ENCODE measurements at regions not wholly inside any gene's neighbourhood (a gene's known extent, or its start where the extent isn't known, plus 50 kb on each side); places are given as distances from the start of the nearest gene placed in this dataset.

DNA sequence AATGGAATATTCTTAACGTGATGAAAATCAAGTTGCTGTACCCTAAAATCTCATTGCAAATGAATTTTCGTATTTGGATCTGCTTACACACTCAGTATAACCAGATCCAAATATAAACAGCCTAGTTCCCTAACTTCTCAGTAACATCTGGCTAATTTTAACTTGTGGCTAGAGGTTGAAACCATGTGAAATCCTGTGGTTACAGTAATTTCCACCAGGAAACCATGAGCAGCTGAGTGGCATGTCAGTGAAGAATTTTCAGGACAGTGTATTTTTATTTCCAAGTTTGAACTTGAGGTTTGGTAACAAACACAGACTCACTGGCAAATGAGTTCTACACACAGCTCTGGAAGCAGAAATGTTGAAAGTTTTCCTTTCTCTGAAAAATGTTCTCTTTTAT, 754.1 kb downstream of the NR2F2 start:
- intact Hi-C loops (cut with DNase I) = no loop called here
- no peak for DNase-seq

DNA sequence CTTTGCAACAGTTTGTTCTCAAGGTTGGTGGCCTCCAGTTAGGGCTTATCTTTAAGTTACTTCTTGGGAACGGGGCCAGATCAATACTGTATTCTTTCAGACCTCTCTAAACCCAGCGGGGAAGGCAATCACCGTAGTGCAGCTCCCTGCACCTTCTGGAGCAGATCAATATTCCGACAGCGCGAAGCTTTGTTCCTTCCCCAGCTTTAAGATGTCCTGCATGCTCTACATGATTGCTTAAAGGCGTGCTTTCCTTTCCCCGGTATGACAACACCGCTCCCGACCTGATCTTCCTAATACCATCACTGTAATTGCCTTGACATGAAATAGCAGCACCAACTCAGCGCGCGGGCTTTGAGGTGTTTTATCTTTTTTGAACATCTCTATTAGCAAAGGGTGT, 755.2 kb downstream of the NR2F2 start:
- DNase-seq = no peak
- intact Hi-C loops (cut with DNase I) = no loop called here

DNA sequence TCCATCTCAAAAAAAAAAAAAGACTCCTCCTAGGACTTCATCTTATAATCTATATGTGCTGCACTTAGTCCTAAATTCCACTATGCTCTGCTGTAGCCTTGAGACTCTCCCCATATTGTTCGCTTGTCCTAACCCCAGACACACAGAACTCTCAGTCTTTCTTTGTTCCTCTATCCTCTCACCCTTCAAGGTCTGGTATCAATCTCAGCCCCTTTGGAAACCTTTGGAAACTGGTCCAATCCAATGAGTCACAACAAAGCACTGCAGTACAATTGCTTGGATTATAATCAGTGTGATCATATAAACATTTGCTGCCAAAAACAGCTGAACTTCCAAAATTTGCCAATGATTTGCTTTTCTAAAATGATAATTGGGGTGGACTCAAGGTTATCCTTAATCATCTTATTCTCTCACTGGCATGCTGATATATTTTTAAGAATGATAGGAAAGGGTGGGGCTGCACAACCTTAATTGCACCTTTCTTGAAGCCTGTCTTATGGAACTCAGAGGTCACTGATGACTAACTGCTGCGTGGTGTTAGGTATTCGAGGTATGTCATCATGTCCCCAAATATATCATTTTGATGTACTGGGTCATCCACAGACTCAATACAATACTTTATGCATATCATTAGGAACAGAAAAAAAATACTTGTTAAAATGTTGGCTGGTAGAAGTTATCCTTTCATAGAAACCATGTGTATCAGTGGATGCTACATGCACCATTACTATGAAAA, 756.7 kb downstream of the NR2F2 start:
- intact Hi-C loops (cut with DNase I) = no loop called here
- DNase-seq = no peak

DNA sequence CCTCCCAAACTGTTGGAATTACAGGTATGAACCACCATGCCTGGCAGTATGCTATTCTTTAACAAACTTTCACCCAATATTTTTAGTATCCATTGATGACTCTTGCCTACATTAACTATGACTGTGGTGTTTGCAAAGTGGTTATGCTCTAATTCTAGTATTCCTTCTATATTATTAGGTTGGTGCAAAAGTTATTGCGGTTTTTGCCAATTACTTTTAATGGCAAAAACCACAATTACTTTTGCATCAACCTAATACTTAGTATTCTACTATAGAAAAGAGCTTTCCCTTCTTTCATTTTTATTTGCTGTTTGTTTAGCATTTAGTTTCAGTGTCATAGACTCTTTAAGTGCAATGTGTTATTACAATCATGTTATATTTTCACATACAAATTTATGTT, 760.6 kb downstream of the NR2F2 start:
- intact Hi-C loops (cut with DNase I) = no loop called here

DNA sequence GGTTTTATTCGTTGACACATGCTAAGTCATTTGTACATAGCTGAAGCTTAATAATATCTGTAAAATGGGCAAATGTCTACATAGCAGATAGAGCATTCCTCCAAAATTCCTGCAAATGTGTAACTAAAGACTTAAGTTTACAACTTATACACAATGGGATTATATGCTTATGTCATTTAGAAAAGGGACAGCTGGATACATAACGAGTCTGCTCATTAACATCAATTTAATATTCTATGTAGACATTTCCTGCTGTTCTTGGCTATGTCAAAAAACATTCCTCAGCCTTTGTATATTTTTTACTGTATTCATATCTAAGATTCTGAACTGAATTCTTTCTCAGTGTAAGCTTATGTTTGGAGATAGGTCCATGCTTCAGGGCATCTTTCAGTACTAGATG, 762.2 kb downstream of the NR2F2 start:
- DNase-seq = no peak
- intact Hi-C loops (cut with DNase I) = no loop called here

More for the DNA sequence above, 760.6 kb downstream of the NR2F2 start:
- no peak for DNase-seq

DNA sequence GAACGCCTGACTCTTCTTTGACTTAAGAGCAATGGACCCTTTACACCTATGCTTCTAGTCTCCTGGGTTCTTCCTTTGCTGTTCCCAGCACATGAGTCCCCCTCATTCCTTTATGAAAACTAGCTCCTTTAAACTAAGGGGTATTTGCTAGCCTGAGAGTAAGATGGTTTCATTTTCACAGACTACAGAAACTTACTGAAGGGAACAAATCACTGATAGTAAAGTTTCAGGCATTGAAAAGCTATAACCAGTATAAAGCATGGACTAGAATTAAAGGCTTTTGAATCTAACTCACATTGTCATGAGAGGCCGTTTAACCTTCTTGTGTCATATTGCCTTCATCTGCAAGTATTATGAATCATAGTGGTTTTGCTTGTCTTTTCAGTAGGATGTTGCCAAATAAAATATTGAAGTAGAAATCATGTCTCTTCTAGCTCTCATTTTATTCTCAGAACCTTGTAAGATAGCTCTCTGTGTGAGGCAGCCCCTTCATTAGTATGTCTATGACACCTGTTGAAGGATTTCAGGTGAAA, 765.9 kb downstream of the NR2F2 start:
- intact Hi-C loops (cut with DNase I) = no loop called here
- DNase-seq = no peak

DNA sequence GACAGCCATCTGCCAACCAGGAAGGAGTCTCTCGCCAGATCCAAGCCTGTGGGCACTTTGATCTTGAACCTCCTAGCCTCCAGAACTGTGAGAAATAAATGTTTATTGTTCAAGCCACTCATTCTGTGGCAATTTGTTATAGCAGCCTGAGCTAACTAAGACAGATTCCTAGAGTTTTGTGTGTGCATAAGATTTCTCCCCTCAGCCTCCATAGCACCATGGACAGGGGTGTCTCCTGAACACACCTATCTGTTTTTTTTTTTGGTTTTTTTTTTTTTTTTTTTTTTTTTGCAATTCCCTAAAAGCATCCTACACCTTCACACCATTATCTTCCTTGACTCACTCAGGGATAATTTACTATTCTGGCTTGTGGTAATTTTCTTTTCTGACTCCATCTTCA, 768.5 kb downstream of the NR2F2 start:
- intact Hi-C loops (cut with DNase I) = no loop called here
- no peak for DNase-seq

DNA sequence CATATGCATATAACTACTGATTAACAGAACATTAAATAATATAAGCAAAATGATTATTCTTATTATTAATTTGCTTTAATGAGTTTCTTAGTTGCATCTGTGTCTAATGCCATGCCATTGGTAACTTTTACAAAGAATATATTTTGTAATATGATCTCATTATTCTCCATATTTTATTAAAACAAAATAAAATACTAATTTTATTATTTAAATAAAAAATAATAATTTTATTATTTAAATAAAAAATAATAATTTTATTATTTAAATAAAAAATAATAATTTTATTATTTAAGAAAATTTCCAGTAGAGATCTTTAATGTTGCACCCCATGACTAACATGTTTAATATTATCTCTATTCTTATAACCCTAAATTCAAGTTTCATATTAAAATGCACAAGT, 771.1 kb downstream of the NR2F2 start:
- DNase-seq = no peak
- intact Hi-C loops (cut with DNase I) = no loop called here

DNA sequence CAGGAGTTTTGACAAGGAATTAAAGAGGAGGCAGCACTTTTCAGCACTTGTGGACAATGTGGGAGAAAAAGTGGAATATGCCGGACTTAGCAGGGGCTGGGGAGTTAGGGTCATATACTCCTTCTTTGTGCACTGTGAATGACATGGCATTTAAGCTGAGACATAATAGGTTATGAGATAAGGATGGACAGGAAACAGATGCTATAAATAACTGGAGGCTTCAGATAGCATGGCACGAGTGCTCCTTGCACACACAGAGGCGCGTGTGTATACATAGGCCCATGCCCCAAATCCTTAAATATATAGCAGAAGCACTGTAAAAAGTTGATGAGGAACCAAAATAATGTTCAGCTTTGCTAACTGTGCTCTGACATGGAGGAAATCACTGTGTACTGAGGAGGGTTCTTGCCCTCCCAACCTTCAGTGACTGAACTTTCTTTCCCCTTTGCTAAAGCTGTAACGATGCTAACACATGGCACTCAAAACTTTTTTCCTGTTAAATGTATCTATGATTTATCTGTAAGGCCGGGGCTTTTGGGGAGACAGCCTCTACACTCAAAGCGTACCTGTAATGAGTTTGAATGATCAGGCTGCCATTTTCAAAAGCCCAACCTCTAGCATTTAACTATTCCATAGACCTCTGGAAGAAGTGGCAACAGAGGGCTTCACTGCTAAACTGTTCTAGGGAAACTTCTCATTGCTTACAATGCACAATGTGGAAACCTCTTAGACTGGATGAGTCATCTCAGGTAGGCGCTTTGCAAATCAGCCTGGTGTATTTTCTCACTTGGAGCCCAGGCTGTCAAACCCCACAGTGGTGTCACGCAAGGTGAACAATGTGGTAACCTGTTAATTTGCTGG, 784.6 kb downstream of the NR2F2 start:
- intact Hi-C loops (cut with DNase I) = no loop called here

DNA sequence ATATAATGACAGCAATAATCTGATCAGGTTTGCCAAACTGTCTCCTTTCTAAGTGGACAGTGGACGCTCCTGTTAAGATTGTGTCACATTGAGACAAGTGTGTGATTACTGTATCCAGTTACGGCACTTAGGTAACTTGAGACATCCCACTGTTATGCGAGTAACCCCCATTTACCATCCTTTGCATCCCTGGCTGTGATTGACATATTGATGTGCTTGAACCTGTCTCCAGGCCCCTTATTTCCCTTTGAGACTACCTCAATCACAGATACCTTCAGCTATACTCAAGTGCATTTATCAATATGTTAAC, 785.2 kb downstream of the NR2F2 start:
- intact Hi-C loops (cut with DNase I) = no loop called here
- no peak for DNase-seq

More for the DNA sequence above, 784.6 kb downstream of the NR2F2 start:
- DNase-seq = peak in 36 of 42 donors; percentile 3 to 84 (median 44)

DNA sequence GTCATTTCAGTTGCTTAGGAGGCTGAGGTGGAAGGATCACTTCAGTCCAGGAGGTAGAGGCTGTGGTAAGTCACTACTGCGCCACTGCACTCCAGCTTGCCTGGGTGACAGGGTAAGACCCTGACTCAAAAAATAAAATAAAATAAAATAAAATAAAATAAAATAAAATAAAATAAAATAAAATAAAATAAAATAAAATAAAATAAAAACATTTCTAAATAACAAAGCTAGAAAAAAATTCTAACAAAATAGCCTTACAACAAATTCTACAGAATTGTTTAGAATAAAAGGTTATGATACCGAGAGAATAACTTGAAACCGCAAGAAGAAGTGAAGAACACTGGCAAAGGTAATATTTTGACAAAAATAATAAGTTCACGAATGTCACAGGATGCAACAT, 794.3 kb downstream of the NR2F2 start:
- intact Hi-C loops (cut with DNase I) = no loop called here
- DNase-seq = no peak

DNA sequence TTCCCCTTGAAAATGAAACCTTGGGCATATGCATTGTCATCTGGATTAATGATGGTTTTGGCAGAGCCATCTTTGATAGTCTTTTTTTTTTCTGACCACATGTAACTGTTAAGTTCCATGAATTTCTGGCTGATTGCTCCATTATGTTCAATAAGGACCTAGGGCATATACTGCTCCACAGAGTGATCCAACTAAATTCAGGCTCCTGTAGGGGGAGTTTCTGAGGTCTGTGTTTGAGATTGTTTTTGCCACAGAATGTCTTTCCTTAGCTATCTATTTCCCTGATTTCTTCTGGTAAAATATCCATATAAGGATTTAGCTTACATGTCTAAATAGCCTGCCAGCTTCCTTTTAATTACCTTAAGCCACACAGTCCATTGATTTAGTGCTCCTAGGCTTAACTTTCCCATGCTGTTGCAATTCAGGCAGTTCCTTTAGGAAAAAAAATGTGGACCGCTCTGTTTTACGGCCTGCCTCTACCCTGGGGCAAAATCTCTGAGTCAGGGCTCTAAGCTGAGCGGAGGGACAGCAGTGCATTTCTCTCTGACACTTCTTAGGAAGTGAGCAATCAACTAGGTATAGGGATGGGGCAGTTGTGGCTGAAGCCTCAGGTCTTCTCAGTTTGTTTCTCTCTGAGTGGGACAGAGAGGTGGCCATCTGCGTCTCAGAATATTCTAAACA, 796.2 kb downstream of the NR2F2 start:
- intact Hi-C loops (cut with DNase I) = no loop called here
- DNase-seq = no peak

DNA sequence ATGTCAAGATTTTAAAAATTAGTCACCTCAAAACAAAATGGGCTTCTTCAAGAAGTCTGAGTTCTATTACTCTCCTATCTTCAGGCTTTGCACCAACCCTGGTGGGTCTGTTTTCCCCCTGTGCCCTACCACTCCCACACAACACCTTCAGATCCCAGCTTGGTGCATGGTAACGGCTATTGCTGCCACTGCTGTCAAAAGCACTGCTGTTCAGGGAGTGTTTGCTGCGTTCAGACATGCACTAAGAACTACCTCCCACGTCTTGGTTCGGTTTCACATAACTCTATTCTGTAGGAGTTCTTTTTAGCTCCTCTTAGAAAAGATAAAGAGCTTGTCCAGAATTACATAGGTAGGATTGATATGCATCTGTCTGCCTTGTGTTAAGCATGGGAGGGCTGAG, 799.2 kb downstream of the NR2F2 start:
- intact Hi-C loops (cut with DNase I) = no loop called here
- peak in 10 of 42 donors; percentile 7 to 64 (median 21) for DNase-seq

DNA sequence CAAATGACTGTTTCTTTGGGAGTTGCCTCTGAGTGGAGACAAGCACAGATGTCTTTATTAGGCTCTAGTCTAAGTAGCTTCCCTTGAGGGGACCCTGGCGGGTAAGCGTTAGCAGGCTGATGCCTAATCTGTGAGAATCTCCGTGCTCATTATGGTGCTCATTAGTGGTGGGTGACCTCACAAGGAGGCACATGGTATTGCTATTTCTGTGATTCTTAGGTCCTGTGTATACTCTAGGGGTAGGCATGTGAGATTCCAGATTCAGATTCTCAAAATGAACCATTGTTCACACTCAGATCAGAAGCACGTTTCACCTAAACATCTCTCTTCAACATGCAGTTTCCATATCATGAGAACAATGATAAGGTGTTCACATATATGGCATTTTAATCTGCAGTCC, 809.7 kb downstream of the NR2F2 start:
- DNase-seq = no peak
- intact Hi-C loops (cut with DNase I) = no loop called here

DNA sequence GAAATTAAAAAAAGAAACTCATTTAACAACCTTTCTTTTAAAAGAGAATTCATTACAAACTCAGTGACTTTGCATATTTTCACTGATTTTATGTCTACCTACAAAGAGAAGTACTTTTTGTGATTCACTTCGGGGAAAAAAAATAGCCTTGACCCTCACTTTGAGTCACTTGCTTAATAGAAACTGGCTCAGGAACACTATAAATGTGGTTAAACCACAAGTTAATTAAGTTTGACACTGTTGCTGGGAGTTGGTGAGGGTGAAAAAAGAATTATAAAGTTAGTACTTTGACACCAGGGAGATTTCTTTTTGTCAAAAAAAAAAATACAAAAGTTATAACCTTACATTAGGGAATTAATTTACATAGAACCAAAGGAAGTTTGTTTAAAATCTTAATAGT, 810.9 kb downstream of the NR2F2 start:
- no peak for DNase-seq
- intact Hi-C loops (cut with DNase I) = no loop called here

DNA sequence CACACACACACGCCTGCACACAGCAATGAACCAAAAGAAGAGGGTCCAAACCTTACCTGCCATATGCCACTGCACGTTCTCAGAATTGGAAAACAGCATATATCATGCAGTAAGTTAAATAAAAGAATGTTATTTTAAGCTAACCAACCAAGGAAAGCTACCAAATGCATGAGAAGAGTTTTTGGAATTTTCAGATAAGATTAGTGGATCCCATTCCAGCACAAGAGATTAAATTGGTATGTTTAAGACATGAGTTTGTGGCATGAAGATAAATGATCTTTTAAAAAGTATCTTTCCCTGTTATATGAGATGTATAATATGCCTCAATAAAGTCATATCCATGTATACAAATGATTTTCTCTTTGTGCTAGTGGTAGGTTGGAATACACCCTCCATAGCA, 811.4 kb downstream of the NR2F2 start:
- no peak for DNase-seq
- intact Hi-C loops (cut with DNase I) = no loop called here

DNA sequence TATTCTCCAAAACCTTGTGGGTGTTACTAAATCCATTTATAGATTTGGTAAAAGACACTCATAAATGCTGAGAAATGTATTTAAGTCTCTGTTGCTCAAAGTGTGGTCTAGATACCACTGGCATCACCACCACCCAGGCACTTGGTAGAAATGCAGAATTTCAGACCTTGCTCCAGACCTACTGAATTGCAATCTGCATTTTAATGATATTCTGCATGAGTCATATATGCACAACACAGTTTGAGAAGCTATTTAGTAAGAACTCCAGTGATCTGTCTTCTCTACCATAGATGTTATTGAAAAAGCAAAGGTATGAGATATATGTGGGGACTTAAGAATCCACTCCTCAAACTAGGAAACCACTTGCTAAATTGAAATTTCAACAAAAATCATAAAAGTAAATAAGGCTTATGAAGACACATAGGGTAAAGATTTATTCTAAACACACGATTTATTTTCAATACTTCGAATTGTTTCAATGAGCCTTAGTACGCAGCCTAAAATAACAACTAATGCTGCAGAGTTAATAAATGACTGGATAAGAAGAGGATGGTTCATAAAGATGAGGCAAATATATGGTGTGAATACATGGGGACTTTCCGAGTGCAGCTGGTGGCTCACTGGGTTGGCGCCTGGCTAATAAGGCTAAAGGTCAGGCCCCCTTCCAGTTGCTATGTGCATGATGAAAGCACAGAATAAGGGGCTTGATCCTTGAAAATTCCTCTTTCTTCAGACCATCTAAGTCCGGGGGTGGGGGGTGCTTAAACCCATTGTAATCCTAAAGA, 813.3 kb downstream of the NR2F2 start:
- intact Hi-C loops (cut with DNase I) = no loop called here
- DNase-seq = no peak

DNA sequence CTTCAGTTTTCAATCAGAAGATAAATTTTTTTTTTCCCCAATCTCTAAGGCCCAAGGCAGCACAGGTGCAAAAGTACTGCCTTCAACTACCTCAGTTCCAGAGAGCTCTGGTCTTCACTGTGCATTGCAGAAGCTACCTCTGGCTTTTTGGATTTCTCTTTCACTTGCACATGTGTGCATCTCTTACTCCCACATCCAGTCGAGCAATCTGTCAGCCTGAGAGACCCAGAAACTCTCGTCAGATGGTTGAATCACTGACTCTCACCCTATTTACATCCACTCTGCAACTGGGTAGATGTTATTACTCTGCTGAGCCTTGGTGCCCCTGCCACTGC, 813.8 kb downstream of the NR2F2 start:
- intact Hi-C loops (cut with DNase I) = no loop called here
- peak in 6 of 42 donors; percentile 8 to 40 (median 18) for DNase-seq

All from head of caudate nucleus (tissue), 42 donors.